ENCODE measurements at regions not wholly inside any gene's neighbourhood (a gene's known extent, or its start where the extent isn't known, plus 50 kb on each side); places are given as distances from the start of the nearest gene placed in this dataset.

GRCh38 chr6:80728830-80729229, 622.4 kb downstream of the BCKDHB start:
- TF ChIP-seq POLR2A (IDR thresholded peaks at IDR 0.05; ENCODE audit: low read depth, low read length) = no peak
- TF ChIP-seq TAF1 (IDR thresholded peaks at IDR 0.05; ENCODE audit: borderline replicate concordance, low read depth, low read length) = no peak
